Esophagus squamous epithelium (tissue), 5 donors: ENCODE measurements at regions not wholly inside any gene's neighbourhood (a gene's known extent, or its start where the extent isn't known, plus 50 kb on each side); places are given as distances from the start of the nearest gene placed in this dataset.

ENCODE experiments used
- DNase-seq: peaks from one replicate; lab custom pipeline; 2025; lab: John Stamatoyannopoulos, UW
- H3K27ac ChIP-seq, 4 donors: fragments of 200-600 bp; sonication (generic); one replicate each; pipeline ENCODE4 v1.5.1; 2016 to 2019; ENCODE audit warnings: mild to moderate bottlenecking in 1 of 4
- H3K27me3 ChIP-seq, 4 donors: fragments of 200-600 bp; sonication (generic); 1 replicate in 3 of 4; 2 replicates in 1 of 4; pipeline versions ENCODE4 v1.5.1 to v1.6.0; 2017 to 2021; ENCODE audit warnings: antibody characterized with exemption in 1 of 4
- H3K36me3 ChIP-seq, 3 donors: fragments of 200-600 bp; sonication (generic); one replicate each; pipeline ENCODE4 v1.5.1; 2016 to 2019
- H3K4me1 ChIP-seq, 3 donors: fragments of 200-600 bp; sonication (generic); one replicate each; pipeline ENCODE4 v1.5.1; 2017 to 2019
- H3K4me3 ChIP-seq, 4 donors: fragments of 200-600 bp; sonication (generic); 1 replicate in 3 of 4; 2 replicates in 1 of 4; pipeline ENCODE4 v1.5.1; 2016 to 2019; ENCODE audit warnings: mild to moderate bottlenecking in 2 of 4, moderate library complexity in 1 of 4
- H3K9me3 ChIP-seq, 3 donors: fragments of 200-600 bp; sonication (generic); one replicate each; pipeline ENCODE4 v1.5.1; 2016 to 2019
- POLR2A ChIP-seq, 4 donors: fragments of 450-650 bp; IDR thresholded peaks; one replicate each; pipeline ENCODE4 v1.6.1; 2017; ENCODE audit warnings: antibody characterized with exemption in 4 of 4, mild to moderate bottlenecking in 4 of 4, moderate library complexity in 3 of 4
- WGBS, 2 donors: methylation state at CpG; one replicate each; pipeline ENCODE4 v1.1.5; 2018; 5-methylcytosine and 5-hydroxymethylcytosine counted together
- intact Hi-C: fragments of 100-400 bp; cut with DNase I; formaldehyde crosslinking; loops from one replicate; pipeline ENCODE4 v1.15.0; 2022
- TF ChIP-seq, protein P1 (sequence below), 6 experiments: fragments of 450-650 bp in 4 of 6; fragments of 200-600 bp in 2 of 6; sonication (generic) in 2 of 6; IDR thresholded peaks; one replicate each; pipeline ENCODE4 v1.5.1; 2016 to 2019; ENCODE audit warnings: antibody characterized with exemption in 6 of 6, mild to moderate bottlenecking in 4 of 6, moderate library complexity in 4 of 6
- donor health status: DM: yes; HTN: yes; CAD: no.

DNA sequence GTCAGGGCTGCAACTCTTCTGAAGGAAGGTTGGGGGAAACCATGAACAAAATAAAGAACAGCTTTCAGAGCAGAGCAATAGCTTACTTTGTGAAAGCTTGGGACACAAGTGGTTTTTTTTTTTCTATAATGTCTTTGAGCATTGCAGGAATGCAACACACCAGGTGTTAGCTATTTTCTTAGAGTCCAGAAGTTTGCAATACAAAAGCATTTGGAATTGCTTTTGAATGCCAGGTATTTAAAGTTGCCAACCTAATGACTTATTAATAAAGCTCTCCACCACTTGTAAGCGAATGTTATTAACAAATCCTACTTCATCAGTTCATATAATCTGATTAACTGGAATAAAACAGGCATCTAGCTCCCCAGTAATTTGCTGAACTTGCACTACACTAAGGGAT, 172.6 kb downstream of the NUFIP1 start:
- no peaks in the 10 kb centered on the region for H3K27me3 ChIP-seq
- no peak overlapping the region for H3K4me3 ChIP-seq
- intact Hi-C loops: no loop called here
- H3K27ac ChIP-seq: no peak overlapping the region
- peaks cover 0 to 10% (median 0%) of the 10 kb centered on the region in 3 donors for H3K4me1 ChIP-seq
- 88 to 89% methylated on average over 1 of the region's 1 CpG for WGBS, 2 donors
- DNase-seq: no peak
- no peak for TF ChIP-seq POLR2A (IDR thresholded peaks at IDR 0.05)
- H3K9me3 ChIP-seq: no peaks in the 10 kb centered on the region
- H3K36me3 ChIP-seq: no peaks in the 10 kb centered on the region

DNA sequence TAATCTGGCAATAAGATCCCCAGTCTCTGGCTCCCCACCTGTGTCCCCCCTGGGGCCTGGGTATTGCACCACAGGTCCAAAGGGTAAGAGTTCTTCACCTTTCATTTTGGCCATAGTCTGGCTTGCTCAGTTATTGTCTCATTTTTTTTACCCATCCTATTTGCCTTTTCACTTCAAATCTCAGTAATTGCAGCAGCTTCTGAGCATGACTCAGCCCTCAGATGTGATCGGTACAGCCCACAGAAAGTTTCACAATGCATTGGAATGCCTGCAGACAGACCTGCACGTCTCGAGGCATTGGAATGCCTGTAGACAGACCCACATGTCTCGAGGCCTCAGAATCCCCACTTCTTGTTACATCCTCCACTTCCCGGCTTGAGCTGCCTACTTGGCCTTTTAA, 173.6 kb downstream of the NUFIP1 start:
- no peak for TF ChIP-seq POLR2A (IDR thresholded peaks at IDR 0.05)
- TF ChIP-seq, protein P1, sequence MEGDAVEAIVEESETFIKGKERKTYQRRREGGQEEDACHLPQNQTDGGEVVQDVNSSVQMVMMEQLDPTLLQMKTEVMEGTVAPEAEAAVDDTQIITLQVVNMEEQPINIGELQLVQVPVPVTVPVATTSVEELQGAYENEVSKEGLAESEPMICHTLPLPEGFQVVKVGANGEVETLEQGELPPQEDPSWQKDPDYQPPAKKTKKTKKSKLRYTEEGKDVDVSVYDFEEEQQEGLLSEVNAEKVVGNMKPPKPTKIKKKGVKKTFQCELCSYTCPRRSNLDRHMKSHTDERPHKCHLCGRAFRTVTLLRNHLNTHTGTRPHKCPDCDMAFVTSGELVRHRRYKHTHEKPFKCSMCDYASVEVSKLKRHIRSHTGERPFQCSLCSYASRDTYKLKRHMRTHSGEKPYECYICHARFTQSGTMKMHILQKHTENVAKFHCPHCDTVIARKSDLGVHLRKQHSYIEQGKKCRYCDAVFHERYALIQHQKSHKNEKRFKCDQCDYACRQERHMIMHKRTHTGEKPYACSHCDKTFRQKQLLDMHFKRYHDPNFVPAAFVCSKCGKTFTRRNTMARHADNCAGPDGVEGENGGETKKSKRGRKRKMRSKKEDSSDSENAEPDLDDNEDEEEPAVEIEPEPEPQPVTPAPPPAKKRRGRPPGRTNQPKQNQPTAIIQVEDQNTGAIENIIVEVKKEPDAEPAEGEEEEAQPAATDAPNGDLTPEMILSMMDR (IDR thresholded peaks at IDR 0.05): no peak
- DNase-seq: no peak
- Histone ChIP-seq H3K4me1 (peaks cover 0 to 10% (median 0%) of the 10 kb centered on the region in 3 donors), H3K27ac (no peak overlapping the region), H3K36me3 (no peaks in the 10 kb centered on the region), H3K4me3 (no peak overlapping the region), H3K9me3 (no peaks in the 10 kb centered on the region), H3K27me3 (no peaks in the 10 kb centered on the region)
- WGBS, 2 donors: 16 to 19% methylated on average over 5 of the region's 5 CpGs
- intact Hi-C loops: no loop called here

DNA sequence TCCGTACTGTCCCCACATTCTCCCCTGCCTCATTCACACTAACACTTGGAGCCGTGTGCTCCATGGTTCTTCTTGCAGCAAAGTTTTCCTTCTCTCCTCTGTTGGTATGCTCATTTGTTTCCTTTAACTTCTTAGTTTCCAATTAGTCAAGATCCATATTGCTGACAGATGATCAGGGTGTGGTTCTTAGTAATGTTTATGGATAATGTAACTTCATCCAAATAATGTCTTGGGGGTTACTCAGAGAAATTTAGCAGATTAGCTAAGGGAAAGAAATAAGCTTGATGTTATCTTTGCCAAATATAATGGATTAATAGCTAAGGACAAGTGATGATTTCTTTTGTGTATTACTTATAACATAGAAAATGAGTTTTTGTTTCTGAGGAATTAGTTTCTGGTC, 174.4 kb downstream of the NUFIP1 start:
- Histone ChIP-seq H3K4me3 (no peak overlapping the region), H3K9me3 (no peaks in the 10 kb centered on the region), H3K4me1 (peaks cover 0 to 16% (median 0%) of the 10 kb centered on the region in 3 donors), H3K27me3 (no peaks in the 10 kb centered on the region), H3K27ac (no peak overlapping the region), H3K36me3 (no peaks in the 10 kb centered on the region)
- no peak for TF ChIP-seq POLR2A (IDR thresholded peaks at IDR 0.05)
- TF ChIP-seq, protein P1 (IDR thresholded peaks at IDR 0.05): no peak
- no peak for DNase-seq
- intact Hi-C loops: no loop called here
- WGBS, 2 donors: 84 to 87% methylated on average over 2 of the region's 2 CpGs

DNA sequence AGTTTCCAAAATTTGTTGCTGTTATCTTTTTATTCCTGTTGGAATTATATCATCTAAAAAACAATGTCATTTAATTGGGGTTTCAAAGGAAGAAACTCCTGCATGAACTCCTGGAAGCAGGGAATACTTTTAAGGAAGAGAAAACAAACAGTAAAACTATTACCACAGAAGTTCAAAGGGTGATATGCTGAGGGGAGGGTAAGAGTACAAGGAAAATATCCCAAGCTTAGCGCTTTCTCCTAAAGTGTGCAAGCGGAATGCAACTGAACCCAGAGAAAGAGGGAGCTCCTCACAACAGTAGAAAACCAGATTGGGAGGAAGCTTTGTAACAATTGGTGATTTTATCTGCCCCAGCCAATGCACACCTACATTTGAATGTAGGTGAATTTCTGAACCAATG, 175.1 kb downstream of the NUFIP1 start:
- intact Hi-C loops: no loop called here
- no peak for DNase-seq
- no peak overlapping the region for H3K4me3 ChIP-seq
- no peaks in the 10 kb centered on the region for H3K27me3 ChIP-seq
- no peak for TF ChIP-seq POLR2A (IDR thresholded peaks at IDR 0.05)
- TF ChIP-seq, protein P1 (IDR thresholded peaks at IDR 0.05): no peak
- H3K4me1 ChIP-seq: peaks cover 0 to 16% (median 0%) of the 10 kb centered on the region in 3 donors
- H3K36me3 ChIP-seq: no peaks in the 10 kb centered on the region
- H3K9me3 ChIP-seq: no peaks in the 10 kb centered on the region
- 89 to 92% methylated on average over 2 of the region's 2 CpGs for WGBS, 2 donors
- no peak overlapping the region for H3K27ac ChIP-seq

DNA sequence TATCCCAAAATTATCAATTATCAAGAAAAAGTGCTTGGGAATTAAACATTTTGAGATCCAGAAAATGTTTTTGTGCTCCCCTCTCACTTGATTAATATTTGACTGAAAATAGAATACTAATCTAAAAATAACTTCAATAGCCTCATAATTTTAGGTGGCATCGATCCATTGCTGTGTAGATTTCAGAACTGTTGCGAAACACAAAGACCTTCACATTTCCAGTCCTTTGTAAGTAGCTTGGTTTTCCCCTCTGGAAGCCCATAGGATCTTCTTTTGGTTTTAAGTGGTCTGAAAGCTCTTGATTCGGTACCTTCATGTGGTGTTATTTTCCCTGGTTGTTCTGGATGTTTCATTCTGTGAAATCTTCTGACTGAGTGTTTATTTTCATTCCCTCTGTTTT, 176.5 kb downstream of the NUFIP1 start:
- H3K27me3 ChIP-seq: no peaks in the 10 kb centered on the region
- peaks cover 0 to 16% (median 0%) of the 10 kb centered on the region in 3 donors for H3K4me1 ChIP-seq
- WGBS, 2 donors: 71 to 86% methylated on average over 3 of the region's 3 CpGs
- intact Hi-C loops: no loop called here
- H3K4me3 ChIP-seq: no peak overlapping the region
- TF ChIP-seq, protein P1 (IDR thresholded peaks at IDR 0.05): no peak
- no peak for TF ChIP-seq POLR2A (IDR thresholded peaks at IDR 0.05)
- no peaks in the 10 kb centered on the region for H3K9me3 ChIP-seq
- no peak overlapping the region for H3K27ac ChIP-seq
- DNase-seq: no peak
- no peaks in the 10 kb centered on the region for H3K36me3 ChIP-seq
